ENCODE measurements at regions not wholly inside any gene's neighbourhood (a gene's known extent, or its start where the extent isn't known, plus 50 kb on each side); places are given as distances from the start of the nearest gene placed in this dataset.

DNA sequence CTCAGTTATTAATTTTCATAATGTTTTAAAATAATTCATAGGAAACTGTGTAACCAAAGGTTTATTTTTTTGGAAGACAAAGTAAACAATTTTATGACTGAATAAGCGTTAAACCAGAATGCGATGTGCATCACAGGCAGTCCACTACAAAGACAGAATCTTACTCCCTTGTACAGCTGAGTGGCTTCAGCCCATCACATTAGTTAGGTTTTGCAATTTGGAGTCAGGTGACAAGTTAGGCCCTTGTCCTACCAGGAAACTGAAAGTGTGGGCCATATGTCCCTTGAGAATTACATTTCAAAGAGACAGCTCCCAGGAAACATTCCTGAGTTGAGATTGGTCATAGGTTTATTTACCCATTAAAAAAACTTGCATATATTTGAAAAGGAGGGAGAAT, 156.3 kb downstream of the MEX3B start:
- TF ChIP-seq, protein P1, sequence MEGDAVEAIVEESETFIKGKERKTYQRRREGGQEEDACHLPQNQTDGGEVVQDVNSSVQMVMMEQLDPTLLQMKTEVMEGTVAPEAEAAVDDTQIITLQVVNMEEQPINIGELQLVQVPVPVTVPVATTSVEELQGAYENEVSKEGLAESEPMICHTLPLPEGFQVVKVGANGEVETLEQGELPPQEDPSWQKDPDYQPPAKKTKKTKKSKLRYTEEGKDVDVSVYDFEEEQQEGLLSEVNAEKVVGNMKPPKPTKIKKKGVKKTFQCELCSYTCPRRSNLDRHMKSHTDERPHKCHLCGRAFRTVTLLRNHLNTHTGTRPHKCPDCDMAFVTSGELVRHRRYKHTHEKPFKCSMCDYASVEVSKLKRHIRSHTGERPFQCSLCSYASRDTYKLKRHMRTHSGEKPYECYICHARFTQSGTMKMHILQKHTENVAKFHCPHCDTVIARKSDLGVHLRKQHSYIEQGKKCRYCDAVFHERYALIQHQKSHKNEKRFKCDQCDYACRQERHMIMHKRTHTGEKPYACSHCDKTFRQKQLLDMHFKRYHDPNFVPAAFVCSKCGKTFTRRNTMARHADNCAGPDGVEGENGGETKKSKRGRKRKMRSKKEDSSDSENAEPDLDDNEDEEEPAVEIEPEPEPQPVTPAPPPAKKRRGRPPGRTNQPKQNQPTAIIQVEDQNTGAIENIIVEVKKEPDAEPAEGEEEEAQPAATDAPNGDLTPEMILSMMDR (IDR thresholded peaks at IDR 0.05), result no peak
- TF ChIP-seq POLR2A (IDR thresholded peaks at IDR 0.05), result no peak
